ENCODE measurements at regions not wholly inside any gene's neighbourhood (a gene's known extent, or its start where the extent isn't known, plus 50 kb on each side); places are given as distances from the start of the nearest gene placed in this dataset.
"Not testable (repeated sequence)": the region's sequence is repeated elsewhere in the genome, so short reads cannot be mapped to it uniquely, and the experiment has no call there.

- ChIA-PET SMC1A (ENCODE audit: uncharacterized antibody, unreplicated experiment) (no interaction called here), CTCF (no interaction called here), RAD21 (ENCODE audit: unreplicated experiment) (no interaction called here), POLR2A (no interaction called here)
- no peaks in the 10 kb centered on the region for H3K27me3 ChIP-seq (replicated peaks in 1 of 2; ENCODE audit: control insufficient read depth in 2 of 2, insufficient read depth in 2 of 2, low read length in 1 of 2)
- no peak overlapping the region for H3K27ac ChIP-seq (ENCODE audit: control insufficient read depth, insufficient read depth)
- no peaks in the 10 kb centered on the region for H3K79me2 ChIP-seq (ENCODE audit: control insufficient read depth, insufficient read depth, low read length)
- FAIRE-seq, result no peak
- no peak overlapping the region for H3K4me2 ChIP-seq (ENCODE audit: control insufficient read depth, insufficient read depth)
- 59% methylated on average over 8 of the region's 9 CpGs for WGBS (ENCODE audit: insufficient coverage, insufficient replicate concordance, low lambda C conversion rate, missing lambda C conversion rate)
- H3K36me3 ChIP-seq (ENCODE audit: control insufficient read depth in 2 of 2, insufficient read depth in 2 of 2, low read length in 1 of 2), result no peaks in the 10 kb centered on the region
- intact Hi-C loops (cut with micrococcal nuclease; ENCODE audit: unreplicated experiment) (no loop called here), in situ Hi-C loops (cut with MboI) (no loop called here)
- no peaks in the 10 kb centered on the region for H3K4me1 ChIP-seq (ENCODE audit: control insufficient read depth, insufficient read depth, low read length)
- H3K9me3 ChIP-seq (replicated peaks; ENCODE audit: control insufficient read depth, insufficient read depth, low read length), result no peaks in the 10 kb centered on the region
- no peak for DNase-seq (ENCODE audit: low read depth, low spot score)
- no TSS peak for BruUV-seq (replicated peaks)
- TF ChIP-seq RB1 (IDR thresholded peaks at IDR 0.05; ENCODE audit: borderline replicate concordance) (no peak), GABPA (IDR thresholded peaks at IDR 0.05; ENCODE audit: low read depth) (no peak), SRF (IDR thresholded peaks at IDR 0.05; ENCODE audit: low read depth in 2 of 2, low read length in 2 of 2) (no peak), CEBPZ (IDR thresholded peaks at IDR 0.05; ENCODE audit: low read depth, low read length) (no peak), CHD4 (IDR thresholded peaks at IDR 0.05) (no peak), ZNF592 (IDR thresholded peaks at IDR 0.05) (no peak)
- no peak overlapping the region for H3K4me3 ChIP-seq
- H4K20me1 ChIP-seq (ENCODE audit: control insufficient read depth, insufficient read depth), result no peaks in the 10 kb centered on the region
- no peak overlapping the region for H3K9ac ChIP-seq (ENCODE audit: control insufficient read depth, insufficient read depth, low read length)
- no peak for ATAC-seq
- H2AFZ ChIP-seq (ENCODE audit: control insufficient read depth, low read depth, low read length), result no peak overlapping the region
Measured at GRCh38 chr7:96558093-96558492, 151.6 kb downstream of the SEM1 start.

- RAD21 ChIA-PET (ENCODE audit: unreplicated experiment); H4K20me1 ChIP-seq (ENCODE audit: control insufficient read depth, insufficient read depth); BruUV-seq (replicated peaks); in situ Hi-C loops (cut with MboI); POLR2A ChIA-PET; DNase-seq (ENCODE audit: low read depth, low spot score); H3K9ac ChIP-seq (ENCODE audit: control insufficient read depth, insufficient read depth, low read length); CTCF ChIA-PET; H3K27me3 ChIP-seq (replicated peaks in 1 of 2; ENCODE audit: control insufficient read depth in 2 of 2, insufficient read depth in 2 of 2, low read length in 1 of 2); H3K79me2 ChIP-seq (ENCODE audit: control insufficient read depth, insufficient read depth, low read length); FAIRE-seq; H3K9me3 ChIP-seq (replicated peaks; ENCODE audit: control insufficient read depth, insufficient read depth, low read length); H2AFZ ChIP-seq (ENCODE audit: control insufficient read depth, low read depth, low read length); H3K4me2 ChIP-seq (ENCODE audit: control insufficient read depth, insufficient read depth); H3K4me1 ChIP-seq (ENCODE audit: control insufficient read depth, insufficient read depth, low read length); ATAC-seq; SMC1A ChIA-PET (ENCODE audit: uncharacterized antibody, unreplicated experiment); H3K27ac ChIP-seq (ENCODE audit: control insufficient read depth, insufficient read depth); H3K36me3 ChIP-seq (ENCODE audit: control insufficient read depth in 2 of 2, insufficient read depth in 2 of 2, low read length in 1 of 2); intact Hi-C loops (cut with micrococcal nuclease; ENCODE audit: unreplicated experiment); H3K4me3 ChIP-seq: not testable (repeated sequence)
- 44% methylated on average over 10 of the region's 13 CpGs for WGBS (ENCODE audit: insufficient coverage, insufficient replicate concordance, low lambda C conversion rate, missing lambda C conversion rate)
Measured at GRCh38 chr7:96557598-96557997, 152.0 kb downstream of the SEM1 start.

Data from GM12878 (cell line).